ENCODE measurements at regions not wholly inside any gene's neighbourhood (a gene's known extent, or its start where the extent isn't known, plus 50 kb on each side); places are given as distances from the start of the nearest gene placed in this dataset.
"Not testable (repeated sequence)": the region's sequence is repeated elsewhere in the genome, so short reads cannot be mapped to it uniquely, and the experiment has no call there.

DNA sequence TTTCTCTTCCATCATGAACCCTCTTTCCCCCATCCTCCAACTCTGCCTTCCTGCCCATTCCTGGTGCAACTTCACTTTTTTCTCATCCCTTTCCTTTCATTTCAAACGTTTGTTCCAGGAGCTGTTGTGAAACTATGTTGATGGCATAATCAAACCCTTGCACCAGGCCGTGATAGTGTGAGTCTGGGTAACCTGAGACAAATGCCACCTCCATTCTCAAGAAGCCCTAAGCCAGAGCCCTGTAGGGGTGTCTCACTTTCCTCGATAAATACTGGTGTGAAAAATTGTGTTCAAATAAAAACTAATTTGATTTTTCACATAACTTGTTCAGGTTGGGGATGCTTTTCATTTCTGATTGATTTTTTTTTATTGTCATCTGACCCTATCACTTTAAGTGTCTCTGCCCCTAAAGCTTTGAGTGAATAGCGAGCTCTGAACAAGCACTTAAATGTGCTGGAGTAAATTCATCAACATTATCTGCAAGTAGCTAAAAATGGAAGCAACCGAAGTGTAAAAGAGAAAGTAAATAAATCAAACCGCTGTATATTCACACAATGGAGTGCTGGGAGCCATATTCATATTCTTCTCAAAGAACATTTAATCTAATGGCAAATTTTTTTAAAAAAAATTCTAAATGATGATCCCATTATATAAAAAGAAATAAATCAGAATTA lies 303.1 kb upstream of the CDYL start:
- peaks cover 8% of the 10 kb centered on the region for H3K4me1 Mint-ChIP-seq
- H3K36me3 Mint-ChIP-seq = peaks cover 8% of the 10 kb centered on the region
- no peak for DNase-seq (ENCODE audit: low spot score in 2 of 2)
- H3K4me3 Mint-ChIP-seq = no peak overlapping the region
- H3K27ac Mint-ChIP-seq = no peak overlapping the region
- H3K9me3 Mint-ChIP-seq = peaks cover 15% of the 10 kb centered on the region
- no peak for ATAC-seq (ENCODE audit: low read depth)
- peaks cover 14% of the 10 kb centered on the region for H3K27me3 Mint-ChIP-seq

GRCh38 chr6:4472222-4472621 lies 304.0 kb upstream of the CDYL start:
- no peak overlapping the region for H3K4me3 Mint-ChIP-seq
- peaks cover 8% of the 10 kb centered on the region for H3K4me1 Mint-ChIP-seq
- peaks cover 4% of the 10 kb centered on the region for H3K36me3 Mint-ChIP-seq
- DNase-seq (ENCODE audit: low spot score in 2 of 2) = no peak
- H3K27ac Mint-ChIP-seq = no peak overlapping the region
- H3K27me3 Mint-ChIP-seq = peaks cover 10% of the 10 kb centered on the region
- no peak for ATAC-seq (ENCODE audit: low read depth)
- H3K9me3 Mint-ChIP-seq = peaks cover 15% of the 10 kb centered on the region

DNA sequence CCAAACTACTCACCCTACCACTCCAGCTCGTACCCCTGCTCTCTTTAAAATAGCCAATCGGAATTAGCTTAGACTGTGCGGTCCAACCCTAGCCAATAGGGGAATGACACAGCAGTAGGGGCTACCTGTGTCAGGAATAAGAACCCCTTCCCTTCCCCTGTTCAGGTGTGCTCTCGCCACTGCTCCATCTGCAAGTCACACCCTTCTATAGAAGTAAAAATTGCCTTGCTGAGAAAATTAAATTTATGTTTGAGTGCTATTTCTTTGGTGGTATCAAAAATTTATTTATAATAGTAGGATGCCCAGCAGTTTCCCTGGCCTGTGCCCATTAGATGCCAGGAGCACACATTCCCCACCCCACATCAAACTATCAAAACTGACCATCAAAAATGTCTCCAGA lies 304.7 kb upstream of the CDYL start:
- peaks cover 15% of the 10 kb centered on the region for H3K9me3 Mint-ChIP-seq
- DNase-seq (ENCODE audit: low spot score in 2 of 2); ATAC-seq (ENCODE audit: low read depth); H3K4me3 Mint-ChIP-seq; H3K27ac Mint-ChIP-seq; H3K27me3 Mint-ChIP-seq; H3K36me3 Mint-ChIP-seq; H3K4me1 Mint-ChIP-seq: not testable (repeated sequence)

- Mint-ChIP-seq H3K4me1 (peaks cover 3% of the 10 kb centered on the region), H3K36me3 (peaks cover 4% of the 10 kb centered on the region), H3K27me3 (peaks cover 7% of the 10 kb centered on the region), H3K9me3 (peaks cover 15% of the 10 kb centered on the region), H3K27ac (no peak overlapping the region), H3K4me3 (no peak overlapping the region)
- ATAC-seq (ENCODE audit: low read depth) = no peak
- no peak for DNase-seq (ENCODE audit: low spot score in 2 of 2)
These were observed 305.4 kb upstream of the CDYL start for GRCh38 chr6:4470698-4471210.

DNA sequence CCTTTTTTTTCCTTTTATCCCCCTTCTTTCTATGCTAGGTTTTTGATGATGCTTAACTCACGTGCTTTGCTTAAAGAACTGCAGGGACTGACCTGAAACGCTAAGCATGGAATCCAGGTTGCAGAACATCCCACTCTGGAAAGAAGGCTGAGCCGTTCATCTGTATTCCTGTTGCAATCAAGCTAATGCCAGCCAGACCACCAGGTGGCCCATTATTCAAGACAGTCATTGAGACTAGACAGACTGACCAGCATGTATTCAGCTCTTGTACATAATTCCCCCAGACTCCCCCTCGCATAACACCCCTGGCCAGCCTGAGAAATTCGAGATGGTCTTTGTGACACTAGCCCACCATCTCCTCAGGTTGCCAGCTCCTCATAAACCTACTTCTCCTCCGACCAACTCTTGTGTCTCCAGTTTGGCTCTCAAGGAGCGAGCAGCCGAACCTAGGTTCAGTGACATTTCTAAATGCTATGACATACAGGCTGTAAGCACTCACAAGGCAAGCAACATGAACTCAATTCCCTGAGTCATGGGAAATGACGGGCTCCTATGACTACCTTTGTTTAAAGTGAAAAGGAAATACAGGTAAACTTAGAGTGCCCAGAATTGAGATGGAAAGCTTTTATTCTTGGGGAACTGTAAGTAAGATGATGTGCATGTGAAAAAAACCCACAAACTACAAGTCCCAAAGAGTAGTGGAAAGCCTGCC lies 309.3 kb upstream of the CDYL start:
- peaks cover 9% of the 10 kb centered on the region for H3K9me3 Mint-ChIP-seq
- DNase-seq (ENCODE audit: low spot score in 2 of 2) (no peak), ATAC-seq (ENCODE audit: low read depth) (no peak)
- no peaks in the 10 kb centered on the region for H3K4me1 Mint-ChIP-seq
- no peak overlapping the region for H3K4me3 Mint-ChIP-seq
- peaks cover 10% of the 10 kb centered on the region for H3K27me3 Mint-ChIP-seq
- peaks cover 3% of the 10 kb centered on the region for H3K36me3 Mint-ChIP-seq
- H3K27ac Mint-ChIP-seq = no peak overlapping the region

DNA sequence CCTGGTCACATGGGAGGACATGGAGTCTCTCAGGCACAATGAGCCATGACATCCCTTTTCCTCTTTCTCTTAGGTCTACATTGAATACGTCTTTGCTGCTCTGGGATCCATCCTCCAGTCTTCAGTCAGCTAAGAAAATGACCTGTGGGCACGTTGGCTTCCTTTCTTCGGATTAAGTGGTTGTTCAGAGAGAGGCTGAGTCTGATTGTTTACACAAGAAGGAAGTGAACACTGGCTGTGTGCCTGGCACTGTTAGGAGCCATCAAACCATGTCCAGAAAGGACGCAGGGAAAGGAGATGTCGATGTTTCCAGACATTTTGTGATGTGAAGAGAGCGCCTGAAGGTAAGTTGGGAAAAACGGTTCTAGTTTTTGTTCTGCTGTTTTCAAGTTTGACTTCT lies 309.9 kb upstream of the CDYL start:
- ATAC-seq (ENCODE audit: low read depth) (no peak), DNase-seq (ENCODE audit: low spot score in 2 of 2) (no peak)
- Mint-ChIP-seq H3K9me3 (peaks cover 7% of the 10 kb centered on the region), H3K36me3 (peaks cover under 1% of the 10 kb centered on the region), H3K4me1 (no peaks in the 10 kb centered on the region), H3K27ac (no peak overlapping the region), H3K4me3 (no peak overlapping the region), H3K27me3 (peaks cover 10% of the 10 kb centered on the region)

- DNase-seq (ENCODE audit: low spot score in 2 of 2) (no peak), ATAC-seq (ENCODE audit: low read depth) (no peak)
- H3K27ac Mint-ChIP-seq = no peak overlapping the region
These were observed 311.6 kb upstream of the CDYL start for GRCh38 chr6:4464638-4465037.

DNA sequence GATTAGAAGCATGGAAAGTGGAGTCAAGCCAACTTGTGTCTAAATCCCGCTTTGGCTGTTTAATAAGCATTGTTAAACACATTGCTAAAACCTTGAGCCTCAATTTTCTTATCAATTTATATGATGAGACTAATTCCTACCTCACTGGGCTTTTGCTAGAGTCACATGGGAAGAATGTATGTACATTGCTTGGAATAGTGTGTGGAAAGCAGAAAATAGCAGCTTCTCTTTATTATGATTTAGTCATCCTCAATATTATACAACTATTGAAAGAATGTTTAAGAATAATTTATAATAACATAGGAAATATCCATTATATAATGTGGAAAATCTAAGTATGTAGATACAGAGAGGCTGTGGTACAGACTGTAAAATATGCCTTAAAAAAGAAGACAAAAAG lies 313.0 kb upstream of the CDYL start:
- Mint-ChIP-seq H3K4me3 (no peak overlapping the region), H3K9me3 (no peaks in the 10 kb centered on the region), H3K27me3 (peaks cover 16% of the 10 kb centered on the region), H3K4me1 (no peaks in the 10 kb centered on the region), H3K36me3 (no peaks in the 10 kb centered on the region), H3K27ac (no peak overlapping the region)
- ATAC-seq (ENCODE audit: low read depth) = no peak
- no peak for DNase-seq (ENCODE audit: low spot score in 2 of 2)

More at GRCh38 chr6:4464638-4465037, 311.6 kb upstream of the CDYL start:
- H3K4me1 Mint-ChIP-seq = no peaks in the 10 kb centered on the region
- peaks cover 10% of the 10 kb centered on the region for H3K27me3 Mint-ChIP-seq
- no peaks in the 10 kb centered on the region for H3K36me3 Mint-ChIP-seq
- no peak overlapping the region for H3K4me3 Mint-ChIP-seq
- H3K9me3 Mint-ChIP-seq = no peaks in the 10 kb centered on the region

- Mint-ChIP-seq H3K4me1 (no peaks in the 10 kb centered on the region), H3K27me3 (peaks cover 12% of the 10 kb centered on the region), H3K9me3 (no peaks in the 10 kb centered on the region), H3K27ac (no peak overlapping the region), H3K4me3 (no peak overlapping the region), H3K36me3 (no peaks in the 10 kb centered on the region)
- DNase-seq (ENCODE audit: low spot score in 2 of 2) (no peak), ATAC-seq (ENCODE audit: low read depth) (no peak)
These were observed 315.4 kb upstream of the CDYL start for GRCh38 chr6:4460586-4461475.

- Mint-ChIP-seq H3K27me3 (peaks cover 12% of the 10 kb centered on the region), H3K36me3 (no peaks in the 10 kb centered on the region), H3K27ac (no peak overlapping the region), H3K4me1 (no peaks in the 10 kb centered on the region), H3K9me3 (no peaks in the 10 kb centered on the region), H3K4me3 (no peak overlapping the region)
- no peak for ATAC-seq (ENCODE audit: low read depth)
- no peak for DNase-seq (ENCODE audit: low spot score in 2 of 2)
These were observed 316.2 kb upstream of the CDYL start for GRCh38 chr6:4459996-4460395.

DNA sequence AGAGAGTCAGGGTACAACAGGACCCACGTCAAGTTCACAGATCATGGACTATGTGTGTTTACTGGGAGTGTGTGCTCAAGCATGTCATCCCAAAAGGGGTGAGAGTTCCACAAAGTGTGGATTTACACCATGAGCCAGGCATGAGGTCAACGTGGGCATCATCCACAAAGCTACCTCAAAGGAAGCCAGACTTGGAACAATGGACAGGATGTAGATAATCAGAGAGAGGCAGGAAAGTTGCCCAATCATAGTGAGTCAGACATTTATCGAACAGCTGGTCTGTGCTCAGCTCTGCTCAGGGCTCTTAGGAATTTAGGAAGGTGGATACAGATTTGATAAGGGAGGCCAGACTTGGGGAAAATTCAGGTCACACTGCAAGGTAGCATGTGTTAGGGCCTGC lies 317.2 kb upstream of the CDYL start:
- Mint-ChIP-seq H3K4me1 (peaks cover 2% of the 10 kb centered on the region), H3K4me3 (no peak overlapping the region), H3K27ac (no peak overlapping the region), H3K36me3 (no peaks in the 10 kb centered on the region), H3K27me3 (peaks cover 11% of the 10 kb centered on the region), H3K9me3 (no peaks in the 10 kb centered on the region)
- no peak for DNase-seq (ENCODE audit: low spot score in 2 of 2)
- ATAC-seq (ENCODE audit: low read depth) = no peak

- DNase-seq (ENCODE audit: low spot score in 2 of 2) (no peak), ATAC-seq (ENCODE audit: low read depth) (no peak)
- Mint-ChIP-seq H3K4me1 (peaks cover 7% of the 10 kb centered on the region), H3K9me3 (peaks cover 8% of the 10 kb centered on the region), H3K27me3 (peaks cover 2% of the 10 kb centered on the region), H3K4me3 (no peak overlapping the region), H3K36me3 (peaks cover 2% of the 10 kb centered on the region), H3K27ac (no peak overlapping the region)
These were observed 316.3 kb upstream of the ECI2 start for GRCh38 chr6:4451718-4452117.

DNA sequence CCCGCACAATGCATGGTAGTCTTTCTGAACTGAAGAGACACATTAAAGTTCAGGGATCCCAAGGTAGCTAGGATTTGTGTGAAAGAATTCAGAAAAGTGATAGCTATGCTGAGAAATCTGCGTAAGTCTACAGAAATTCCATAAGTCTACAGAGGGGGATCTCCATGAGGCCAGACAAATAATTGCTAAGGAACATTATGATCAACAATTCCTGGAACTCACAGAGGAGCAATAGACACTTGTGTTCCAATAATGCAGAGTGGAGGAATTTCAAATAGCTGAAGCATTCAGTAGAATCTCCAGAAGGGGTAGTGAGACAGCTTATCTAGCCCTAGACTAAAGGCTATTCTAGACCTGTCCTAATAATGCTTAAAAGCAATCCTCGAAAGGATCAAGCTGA lies 315.7 kb upstream of the ECI2 start:
- DNase-seq (ENCODE audit: low spot score in 2 of 2) = no peak
- no peak overlapping the region for H3K27ac Mint-ChIP-seq
- ATAC-seq (ENCODE audit: low read depth) = no peak
- peaks cover 8% of the 10 kb centered on the region for H3K9me3 Mint-ChIP-seq
- H3K4me1 Mint-ChIP-seq = peaks cover 7% of the 10 kb centered on the region
- peaks cover 2% of the 10 kb centered on the region for H3K36me3 Mint-ChIP-seq
- peaks cover 2% of the 10 kb centered on the region for H3K27me3 Mint-ChIP-seq
- H3K4me3 Mint-ChIP-seq = no peak overlapping the region

DNA sequence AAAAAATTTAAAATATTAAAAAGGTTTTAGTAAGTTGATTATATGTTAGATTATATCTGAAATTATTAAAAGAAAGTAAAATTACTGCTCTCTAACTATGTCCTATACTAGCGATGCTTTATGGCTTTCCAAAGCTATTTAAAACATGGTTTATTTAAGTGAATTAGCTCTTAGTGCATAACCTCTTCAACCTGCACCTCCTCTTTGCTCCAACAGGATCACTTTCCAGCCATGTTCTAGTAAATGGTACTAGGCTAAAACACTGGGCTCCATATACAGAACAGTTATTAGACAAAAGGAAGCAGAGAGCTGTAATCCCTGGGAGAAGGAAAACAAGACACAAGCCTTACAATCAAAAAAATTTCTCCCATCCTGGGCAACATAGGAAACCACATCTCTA lies 314.9 kb upstream of the ECI2 start:
- Mint-ChIP-seq H3K27ac (no peak overlapping the region), H3K4me3 (no peak overlapping the region)

More for the DNA sequence above, 314.9 kb upstream of the ECI2 start:
- no peak for ATAC-seq (ENCODE audit: low read depth)
- H3K9me3 Mint-ChIP-seq = peaks cover 10% of the 10 kb centered on the region
- H3K4me1 Mint-ChIP-seq = peaks cover 7% of the 10 kb centered on the region
- DNase-seq (ENCODE audit: low spot score in 2 of 2) = no peak
- H3K36me3 Mint-ChIP-seq = peaks cover 2% of the 10 kb centered on the region
- peaks cover 2% of the 10 kb centered on the region for H3K27me3 Mint-ChIP-seq
